HCEC 1CT (cell line): ENCODE measurements at regions not wholly inside any gene's neighbourhood (a gene's known extent, or its start where the extent isn't known, plus 50 kb on each side); places are given as distances from the start of the nearest gene placed in this dataset.

ENCODE experiments used
- DNase-seq: peaks from one replicate; pipeline ENCODE4 v3.0.0-alpha.2; 2017

DNA sequence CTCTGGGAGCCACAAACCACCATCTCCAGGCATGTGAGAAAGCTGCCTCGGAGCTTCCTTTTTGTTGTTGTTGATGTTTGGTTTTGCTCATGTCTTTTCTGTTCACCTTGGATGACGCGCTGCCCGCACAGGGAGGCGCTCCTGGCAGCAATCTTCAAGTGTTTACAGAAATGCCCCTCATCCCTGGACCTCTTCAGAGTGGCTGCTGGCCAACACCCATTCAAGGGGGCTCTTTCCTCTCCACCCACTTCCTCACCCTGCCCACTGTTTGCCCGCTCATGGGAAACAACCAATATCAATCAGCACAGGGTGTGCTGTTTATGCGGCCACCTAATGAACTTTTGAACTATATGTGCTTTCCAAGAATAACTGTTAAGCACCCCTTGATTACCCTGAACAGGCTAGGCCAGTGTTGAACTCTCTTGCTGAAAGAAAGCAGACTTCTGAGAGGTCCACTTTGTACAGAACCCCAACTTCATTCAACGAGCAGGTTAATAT is 355.1 kb upstream of the CLNK start:
- no peak for DNase-seq

DNA sequence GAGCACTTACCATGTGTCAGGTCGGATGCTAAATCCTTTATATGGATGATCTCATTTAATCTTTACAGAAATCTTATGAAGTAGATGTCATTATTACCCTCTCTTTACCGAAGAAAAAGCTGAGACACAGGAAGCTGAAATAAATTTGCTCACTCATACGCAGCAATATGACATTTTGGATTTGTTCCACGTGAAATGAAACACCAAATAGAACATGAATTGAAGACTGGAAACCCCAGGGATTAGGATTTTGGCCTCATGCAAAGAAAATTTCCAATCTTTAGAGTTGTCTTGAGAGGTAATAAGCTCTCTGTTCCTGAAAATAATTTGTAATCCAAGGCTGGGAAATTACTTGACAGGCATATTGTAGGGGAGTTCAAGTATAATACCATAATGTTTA is 354.4 kb upstream of the CLNK start:
- DNase-seq: no peak

DNA sequence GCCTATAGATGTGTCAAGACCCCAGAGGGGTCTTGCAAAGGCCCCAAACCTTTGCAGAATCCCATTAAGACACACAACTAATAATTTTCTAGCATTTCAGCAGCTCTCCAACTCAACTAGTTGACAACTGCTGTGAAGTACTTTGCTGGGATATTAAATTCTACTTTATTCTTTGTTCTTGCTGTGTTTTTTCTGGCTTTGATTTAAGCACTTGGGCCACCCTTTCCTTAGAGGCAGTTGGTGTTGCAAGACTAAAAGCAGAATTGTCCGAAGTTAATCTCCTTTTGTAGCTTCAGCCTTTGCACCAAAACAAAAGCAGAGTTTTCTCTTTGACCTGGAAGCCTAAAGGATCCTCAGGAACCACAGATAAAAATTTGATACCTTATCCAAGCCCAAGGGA is 353.1 kb upstream of the CLNK start:
- no peak for DNase-seq

DNA sequence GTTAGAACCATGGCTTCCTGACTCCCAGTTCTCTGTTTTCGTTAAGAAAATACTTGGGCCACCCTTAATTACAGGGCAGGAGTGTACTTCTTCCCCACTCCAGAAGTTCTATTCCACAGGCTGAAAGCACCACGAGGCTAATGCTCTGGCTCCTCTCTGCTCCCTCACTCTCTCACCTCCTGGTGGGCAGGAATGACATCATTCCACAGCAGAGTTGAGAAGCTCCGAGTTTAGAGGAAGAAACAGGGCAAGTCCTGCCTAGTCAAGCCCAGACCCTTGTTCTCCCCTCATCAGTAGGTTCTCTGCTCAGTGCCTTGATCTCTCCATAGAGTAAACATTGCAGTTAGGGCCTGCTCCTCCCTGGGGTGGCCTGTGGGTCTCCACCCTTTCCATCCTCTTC is 343.8 kb upstream of the CLNK start:
- DNase-seq: no peak

DNA sequence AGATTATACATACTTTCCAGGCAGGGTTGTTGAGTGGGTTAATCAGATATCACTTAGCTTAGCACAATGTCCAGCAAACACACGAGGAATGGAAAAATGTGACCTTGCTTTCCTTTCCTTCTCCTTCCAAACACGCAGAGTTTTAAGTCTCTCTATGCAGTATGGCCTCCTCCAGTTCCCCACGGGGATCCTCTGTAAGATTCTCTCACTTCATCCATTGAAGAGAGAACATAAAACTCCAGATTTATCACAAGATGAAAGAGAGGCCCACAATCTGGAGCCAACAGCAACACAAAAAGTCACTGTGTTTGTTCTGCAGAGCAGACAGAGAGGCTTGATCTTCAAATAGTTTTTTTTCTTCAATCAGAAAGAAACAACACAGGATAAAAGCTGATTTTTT is 336.8 kb upstream of the CLNK start:
- no peak for DNase-seq

DNA sequence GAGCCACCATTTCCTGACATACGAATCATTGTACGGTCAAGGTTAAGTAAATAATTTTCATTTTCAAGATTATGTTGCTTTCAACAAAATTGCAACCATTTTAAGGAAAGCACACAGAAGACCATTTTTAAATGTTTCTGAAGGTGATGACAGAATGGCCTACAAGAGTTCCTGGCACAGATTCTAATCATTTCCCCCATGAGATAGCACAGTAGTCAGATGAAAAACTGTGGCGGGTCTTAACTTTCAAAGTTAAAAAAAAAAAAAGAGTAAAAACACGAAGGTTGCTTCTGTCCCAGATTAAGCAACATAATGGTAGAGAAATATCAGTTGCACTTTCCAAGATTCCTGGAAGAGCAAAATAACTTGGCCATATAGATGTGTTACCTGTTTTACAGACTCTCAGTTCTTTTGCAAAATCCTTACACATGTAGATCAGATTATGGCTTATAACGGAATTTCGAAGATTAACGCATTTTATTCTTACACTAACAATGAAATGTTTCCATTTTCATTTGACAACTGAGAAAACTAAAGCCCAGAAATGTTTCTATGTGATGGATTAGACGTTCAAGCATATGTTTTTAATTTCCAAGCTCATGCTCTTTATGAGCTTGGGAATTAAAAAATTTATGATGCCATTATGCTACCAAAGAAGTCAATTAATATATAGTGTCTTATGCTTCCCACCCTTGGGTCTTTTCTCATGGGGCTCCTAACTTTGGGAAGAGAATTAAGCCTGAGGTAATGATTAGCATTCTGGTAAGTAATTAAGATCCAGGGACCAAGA is 335.1 kb upstream of the CLNK start:
- no peak for DNase-seq

DNA sequence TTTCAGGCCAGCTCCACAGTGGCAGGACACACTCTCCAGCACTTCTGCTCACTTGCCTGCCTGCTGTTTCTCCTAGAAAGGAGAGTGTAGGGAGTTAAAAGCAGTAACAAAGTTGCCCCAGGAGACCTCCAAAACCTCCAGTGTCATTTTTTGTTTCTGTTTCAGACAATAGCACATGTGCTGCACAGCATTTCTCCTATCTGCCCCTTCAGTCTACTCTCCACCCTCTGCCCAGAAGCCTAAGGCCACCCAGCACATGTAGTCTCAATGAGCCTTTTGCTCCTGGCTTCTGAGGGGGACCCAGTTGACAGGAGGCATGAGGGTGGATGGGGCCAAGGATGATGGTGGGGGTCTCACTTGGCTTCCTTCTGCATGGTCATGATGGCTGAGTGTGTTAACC is 329.6 kb upstream of the CLNK start:
- no peak for DNase-seq

DNA sequence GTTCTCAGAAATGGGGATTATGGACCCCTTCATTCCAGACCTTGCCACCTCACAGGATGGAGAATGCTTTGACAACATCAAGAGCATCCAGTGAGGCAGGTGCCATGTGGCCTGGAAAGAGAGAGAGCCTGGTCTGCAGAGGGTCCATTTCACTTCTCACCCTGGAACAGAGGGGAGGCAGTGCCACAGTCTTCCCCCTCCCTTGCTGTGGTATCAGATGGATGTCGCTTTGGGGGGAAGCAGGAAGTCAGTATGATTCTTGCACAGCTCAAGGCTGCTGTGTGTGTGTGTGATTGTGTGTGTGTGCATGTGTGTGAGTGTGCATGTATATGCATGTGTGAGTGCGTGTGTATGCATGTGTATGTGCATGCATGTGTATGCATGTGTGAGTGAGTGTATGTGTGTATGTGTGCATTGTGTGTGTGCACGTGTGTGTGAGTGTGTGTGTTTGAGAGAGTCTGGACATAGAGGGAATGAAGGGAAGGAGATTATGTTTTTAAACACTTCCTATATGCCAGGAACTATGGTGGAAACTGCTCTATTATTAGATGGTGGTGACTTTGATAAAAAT is 328.6 kb upstream of the CLNK start:
- DNase-seq: no peak

DNA sequence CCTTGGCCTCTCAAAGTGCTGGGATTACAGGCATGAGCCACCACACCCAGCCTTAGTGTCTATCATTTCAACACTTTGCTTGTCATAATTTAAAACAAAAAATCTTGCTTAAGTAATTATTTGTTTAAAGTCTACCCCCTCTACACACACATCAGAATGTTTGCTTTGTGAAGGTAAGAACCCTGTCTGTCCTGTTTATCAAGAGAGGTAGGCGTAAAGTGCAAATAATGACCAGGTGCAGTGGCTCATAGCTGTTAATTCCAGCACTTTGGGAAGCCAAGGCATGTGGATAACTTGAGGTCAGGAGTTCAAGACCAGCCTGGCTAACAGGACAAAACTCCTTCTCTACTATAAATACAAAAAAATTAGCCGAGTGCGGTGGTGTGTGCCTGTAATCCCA is 326.7 kb upstream of the CLNK start:
- DNase-seq: no peak

DNA sequence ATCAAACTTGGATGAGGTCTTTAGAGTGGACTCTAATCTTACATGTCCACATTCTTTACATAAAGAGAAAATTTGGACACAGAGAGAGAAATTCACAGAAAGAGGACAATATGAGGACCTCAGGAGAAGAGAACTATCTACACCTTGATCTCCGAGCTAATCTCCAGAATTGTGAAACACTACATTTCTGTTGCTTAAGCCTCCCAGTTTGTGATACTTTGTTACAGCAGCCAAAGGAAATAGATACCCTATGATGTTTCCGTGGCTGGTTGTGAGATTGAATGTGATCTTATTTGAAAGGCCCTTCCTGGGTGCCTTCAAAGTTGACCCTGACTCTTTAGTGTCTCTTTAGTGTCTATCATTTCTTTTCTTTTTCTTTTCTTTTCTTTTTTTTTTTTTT is 326.1 kb upstream of the CLNK start:
- DNase-seq: no peak

DNA sequence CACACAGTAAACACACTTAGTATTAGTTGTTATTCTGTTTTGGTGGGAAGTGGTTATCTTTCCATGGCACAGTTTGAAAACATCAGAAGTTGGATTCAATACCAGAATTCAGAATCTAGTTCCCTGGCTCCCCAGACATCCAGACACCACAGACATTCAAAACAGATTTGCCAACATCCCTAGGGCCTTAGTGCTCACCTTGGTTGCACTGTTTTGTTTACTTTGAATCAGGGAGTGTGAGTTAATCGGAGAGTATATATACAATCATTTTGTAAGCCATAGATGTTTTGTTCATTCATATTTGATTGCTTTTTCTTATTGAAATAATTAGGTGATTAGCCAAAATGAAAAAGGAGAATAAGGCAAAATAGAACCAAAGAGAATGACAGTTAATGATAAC is 324.7 kb upstream of the CLNK start:
- DNase-seq: no peak

DNA sequence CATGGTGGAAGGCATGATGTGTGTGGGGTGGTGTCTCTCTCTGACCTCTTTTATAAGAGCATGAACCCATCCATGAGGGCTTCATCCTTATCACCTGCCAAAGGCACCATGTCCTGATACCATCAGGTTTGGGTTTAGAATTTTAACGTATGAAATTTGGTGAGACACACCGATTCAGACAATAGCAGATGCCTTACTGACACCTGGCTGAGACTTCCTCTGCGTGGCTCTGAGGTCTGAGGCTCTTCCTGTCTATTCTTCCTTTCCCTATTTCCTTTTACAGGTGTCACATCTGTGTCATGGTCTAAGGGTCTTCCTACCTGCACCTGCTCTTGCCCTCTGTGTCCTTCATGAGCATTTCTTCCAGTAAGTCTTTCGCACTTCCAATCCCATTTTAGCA is 320.7 kb upstream of the CLNK start:
- DNase-seq: no peak

DNA sequence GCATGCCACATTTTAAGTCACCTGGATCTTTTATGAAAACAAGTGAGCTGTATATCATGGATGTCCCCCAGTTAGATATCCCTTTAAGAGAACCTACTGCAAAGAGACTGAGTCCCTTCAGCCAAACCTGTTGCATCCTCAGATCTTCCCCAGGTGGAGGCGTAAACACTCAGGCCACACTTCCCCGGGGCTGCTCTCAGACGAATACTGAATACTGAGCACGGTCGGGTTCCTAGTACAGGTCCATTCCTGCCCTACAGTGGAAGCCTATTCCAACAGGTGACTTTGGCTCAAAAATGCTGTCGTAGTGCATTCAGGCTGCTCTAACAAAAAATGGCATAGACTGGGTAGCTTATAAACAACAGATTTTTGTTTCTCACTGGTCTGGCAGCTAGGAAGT is 320.2 kb upstream of the CLNK start:
- no peak for DNase-seq

DNA sequence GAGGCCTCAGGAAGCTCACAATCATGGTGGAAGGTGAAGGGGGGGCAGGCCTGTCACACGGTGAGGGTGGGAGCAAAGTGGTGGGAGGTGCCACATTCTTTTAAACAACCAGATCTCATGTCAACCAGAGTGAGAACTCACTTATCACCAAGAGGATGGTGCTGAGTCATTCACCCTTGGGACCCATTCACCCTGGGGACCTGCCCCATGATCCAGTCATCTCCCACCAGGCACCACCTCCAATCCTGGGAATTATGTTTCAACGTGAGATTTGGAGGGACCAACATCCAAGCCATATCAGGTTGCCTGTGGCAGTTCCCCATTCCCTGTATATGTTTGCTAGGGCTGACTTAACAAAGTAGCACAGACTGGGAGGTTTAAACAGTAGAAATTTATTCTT is 318.4 kb upstream of the CLNK start:
- DNase-seq: no peak

DNA sequence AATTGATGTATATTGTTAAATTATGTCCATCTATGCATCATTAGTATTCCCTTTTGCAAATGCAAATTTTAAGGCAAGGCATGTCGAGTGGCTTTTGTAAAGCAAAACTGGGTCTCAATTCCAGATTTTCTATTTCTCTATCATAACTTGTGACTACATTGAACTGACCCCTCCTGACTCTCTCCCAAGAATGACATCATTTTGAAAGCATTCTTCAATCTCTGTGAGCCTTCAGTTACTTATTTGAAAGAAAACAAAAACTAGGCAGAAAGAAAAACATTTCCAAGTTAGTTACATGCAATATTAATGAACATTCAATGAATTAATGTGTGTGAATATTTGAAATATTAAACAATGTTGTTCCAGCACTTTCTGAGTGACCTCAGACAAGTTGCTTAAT is 314.3 kb upstream of the CLNK start:
- peak; percentile 13 for DNase-seq

DNA sequence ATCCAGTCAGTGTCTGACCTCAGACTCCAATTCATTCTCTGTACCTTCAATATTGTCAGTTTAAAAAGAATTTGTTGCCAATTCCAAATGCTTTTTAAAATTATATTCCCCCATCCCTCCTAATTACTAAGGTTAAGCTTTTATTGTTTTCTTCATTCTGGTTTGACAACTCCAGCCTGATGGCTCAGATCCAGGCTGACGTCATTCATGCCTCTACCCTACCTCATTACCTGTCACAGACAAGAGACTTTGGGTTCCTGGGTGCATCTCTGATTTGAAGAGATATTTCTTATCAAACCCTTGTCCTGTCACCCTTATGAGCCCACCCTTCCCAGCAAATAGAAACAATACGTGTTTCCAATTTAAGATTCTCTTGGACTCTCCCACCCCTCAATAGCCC is 300.2 kb upstream of the CLNK start:
- DNase-seq: no peak

DNA sequence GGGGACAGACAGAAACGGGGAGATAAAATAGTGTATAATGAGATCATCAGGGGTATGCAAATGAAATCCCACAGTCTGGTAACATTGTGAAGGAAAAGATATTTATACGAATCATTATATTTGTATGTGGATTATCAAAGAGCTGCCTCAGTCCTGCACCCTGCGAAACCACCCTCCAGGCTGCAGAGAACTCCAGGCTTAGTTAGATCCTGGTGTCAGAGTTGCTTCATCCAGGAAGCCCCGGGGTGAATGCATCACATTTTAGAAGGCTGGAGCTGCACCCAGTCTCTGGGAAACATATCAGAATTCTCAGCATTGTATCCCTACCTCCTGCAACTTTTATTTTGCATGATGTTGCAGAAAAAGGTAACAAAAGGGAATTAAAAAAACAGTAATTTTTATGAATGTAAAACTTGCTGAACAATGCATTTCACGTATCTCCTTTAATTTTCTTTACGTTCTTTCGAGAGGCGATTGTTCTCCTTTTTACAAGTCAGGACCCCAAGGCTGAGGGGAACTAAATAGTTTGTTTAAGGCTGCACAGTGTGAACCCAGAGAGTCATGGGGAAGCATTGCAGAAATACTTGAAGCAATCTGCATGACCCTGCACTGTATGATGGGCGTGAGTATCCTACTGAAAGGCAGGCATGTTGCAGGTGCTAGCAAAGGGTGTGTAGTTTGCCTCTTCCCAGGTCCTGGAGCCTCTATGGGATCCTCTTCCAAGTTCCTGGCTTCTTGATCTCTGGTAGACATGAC is 299.5 kb upstream of the CLNK start:
- DNase-seq: no peak

DNA sequence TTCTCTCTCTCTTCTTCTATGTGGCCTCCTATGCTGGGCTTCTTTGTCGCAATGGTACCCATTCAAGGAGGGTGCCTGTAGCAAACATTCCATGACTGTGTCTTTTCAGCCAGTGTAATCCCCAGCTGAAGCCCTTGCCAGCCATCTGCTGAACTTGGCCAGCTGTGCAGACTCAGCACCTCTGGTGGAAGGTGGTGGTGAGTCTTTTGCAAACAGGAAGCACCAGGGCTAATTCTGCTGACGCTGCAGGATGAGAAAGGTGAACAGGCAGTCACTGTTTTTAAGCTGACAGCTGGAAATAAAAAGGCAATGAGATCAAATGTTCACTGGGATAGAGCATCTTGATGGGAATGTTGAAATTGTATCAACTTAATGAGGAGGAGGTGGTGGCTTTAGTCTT is 298.7 kb upstream of the CLNK start:
- DNase-seq: no peak

DNA sequence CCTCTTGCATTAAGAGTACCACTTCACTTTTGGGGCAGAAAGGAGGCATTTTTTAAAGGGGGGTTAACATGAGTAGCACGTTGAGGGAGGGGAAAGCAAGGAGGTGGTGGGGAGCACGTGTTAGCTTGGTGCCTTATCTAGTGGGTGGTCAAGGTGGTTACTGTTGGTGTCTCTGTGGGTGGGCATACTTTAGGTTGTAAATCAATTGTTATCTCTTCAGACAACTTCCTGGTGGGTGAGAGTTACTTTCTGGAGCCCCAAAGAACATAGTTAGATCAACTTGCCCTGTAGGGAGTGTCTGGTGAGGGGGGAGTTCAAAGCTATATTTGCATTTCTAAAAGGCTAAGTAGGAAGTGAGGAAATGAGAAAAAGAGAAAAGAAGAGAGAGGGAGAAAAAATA is 297.7 kb upstream of the CLNK start:
- no peak for DNase-seq

DNA sequence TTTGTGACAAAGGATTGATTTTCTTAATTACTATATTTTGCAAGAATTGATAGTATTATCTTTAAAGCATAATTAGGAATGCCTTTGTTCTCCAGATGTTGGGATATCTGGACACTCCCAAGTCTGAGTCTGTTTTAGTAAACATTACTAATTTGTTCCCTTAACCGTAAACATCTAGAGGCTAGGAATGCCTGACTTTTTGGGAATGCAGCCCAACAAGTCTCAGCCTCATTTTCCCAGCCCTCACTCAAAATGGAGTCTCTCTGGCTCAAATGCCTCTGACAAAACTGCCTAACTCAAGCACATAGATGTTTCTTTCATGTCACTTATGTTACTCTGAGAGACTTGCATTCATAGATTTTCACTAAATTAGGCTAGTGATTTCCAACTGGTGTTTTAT is 297.0 kb upstream of the CLNK start:
- DNase-seq: no peak

DNA sequence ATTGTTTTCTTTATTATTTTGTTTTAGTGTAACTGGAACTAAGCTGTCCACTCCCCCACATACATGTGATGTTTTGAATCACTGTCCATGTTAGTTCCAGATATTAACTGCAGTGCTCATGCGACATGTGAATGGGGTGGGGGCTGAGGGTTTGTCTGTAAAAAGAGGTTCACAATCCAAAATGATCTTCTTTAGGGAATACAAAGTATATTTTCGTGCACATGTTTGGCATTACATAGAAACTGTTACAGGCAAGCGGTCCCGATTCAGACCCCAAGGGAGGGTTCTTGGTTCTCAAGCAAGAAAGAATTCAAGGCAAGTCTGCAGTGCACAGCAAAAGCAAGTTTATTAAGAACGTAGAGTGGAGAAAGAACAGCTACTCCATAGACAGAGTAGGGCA is 296.5 kb upstream of the CLNK start:
- no peak for DNase-seq

DNA sequence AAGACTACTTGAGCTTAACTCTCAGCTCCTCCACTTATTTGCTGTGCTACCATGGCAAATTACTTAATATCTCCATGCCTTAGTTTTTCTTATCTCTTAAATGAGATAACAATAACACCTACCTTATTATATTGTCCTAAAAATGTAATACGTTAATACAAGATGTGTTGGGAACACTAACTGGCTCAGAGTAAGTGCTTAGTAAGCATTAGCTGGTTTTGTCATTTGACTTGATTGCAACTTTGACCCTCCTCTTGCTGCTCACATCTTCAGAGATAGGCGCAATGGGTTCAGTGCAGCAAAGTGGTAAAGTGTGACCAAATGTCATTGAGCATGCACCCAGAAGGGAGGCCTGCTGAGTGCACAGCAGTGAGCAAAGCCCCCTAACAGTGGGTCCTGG is 294.5 kb upstream of the CLNK start:
- DNase-seq: no peak

DNA sequence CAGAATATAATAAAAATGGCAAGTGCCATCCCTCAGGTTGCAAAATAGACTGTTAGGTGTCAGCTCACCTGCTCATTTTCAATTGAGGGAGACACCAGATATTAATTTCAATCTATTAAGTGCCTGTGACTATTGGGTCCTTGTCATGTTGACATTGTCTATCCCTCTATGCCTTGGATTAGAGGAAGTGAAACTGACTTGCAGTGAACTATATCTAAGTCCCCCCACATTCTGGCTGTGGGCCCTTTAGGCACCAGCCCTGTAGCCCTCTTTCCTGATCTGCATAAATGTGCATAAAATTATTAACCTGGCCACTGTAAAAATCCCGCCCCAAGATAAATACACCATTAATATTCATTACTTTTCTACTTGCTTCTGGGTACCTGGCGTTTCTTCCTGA is 293.0 kb upstream of the CLNK start:
- no peak for DNase-seq

DNA sequence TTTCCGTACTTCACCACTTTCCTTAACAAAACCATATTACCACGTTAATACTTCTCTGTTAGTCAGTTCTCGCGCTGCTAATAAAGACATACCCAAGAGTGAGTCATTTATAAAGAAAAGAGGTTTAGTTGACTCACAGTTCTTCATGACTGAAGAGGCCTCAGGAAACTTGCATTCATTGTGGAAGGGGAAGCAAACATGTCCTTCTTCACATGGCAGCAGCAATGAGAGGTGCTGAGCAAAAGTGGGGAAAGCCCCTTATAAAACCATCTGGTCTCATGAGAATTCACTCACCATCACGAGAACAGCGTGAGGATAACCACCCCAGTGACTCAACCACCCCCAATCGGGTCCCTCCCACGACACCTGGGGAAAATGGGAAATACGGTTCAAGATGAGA is 289.8 kb upstream of the CLNK start:
- DNase-seq: no peak
